SK-N-DZ (cell line): ENCODE measurements at regions not wholly inside any gene's neighbourhood (a gene's known extent, or its start where the extent isn't known, plus 50 kb on each side); places are given as distances from the start of the nearest gene placed in this dataset.
"Not testable (repeated sequence)": the region's sequence is repeated elsewhere in the genome, so short reads cannot be mapped to it uniquely, and the experiment has no call there.

Experiments used
- DNase-seq: peaks from one replicate; pipeline ENCODE4 v3.0.0-alpha.2; 2015; ENCODE audit warnings: low spot score

- DNase-seq = no peak
These were observed 197.8 kb downstream of the MEMO1 start for GRCh38 chr2:31813016-31813415.

- DNase-seq = no peak
These were observed 198.6 kb downstream of the MEMO1 start for GRCh38 chr2:31812051-31812798.

- DNase-seq = no peak
These were observed 199.3 kb downstream of the MEMO1 start for GRCh38 chr2:31811482-31811881.

GRCh38 chr2:31810200-31810917, 200.4 kb downstream of the MEMO1 start:
- no peak for DNase-seq

GRCh38 chr2:31805688-31806087, 205.1 kb downstream of the MEMO1 start:
- no peak for DNase-seq

- not testable (repeated sequence) for DNase-seq
These were observed 207.2 kb downstream of the MEMO1 start for GRCh38 chr2:31803481-31804153.

GRCh38 chr2:31802711-31803110, 208.1 kb downstream of the MEMO1 start:
- no peak for DNase-seq

GRCh38 chr2:31799282-31799681, 211.5 kb downstream of the MEMO1 start:
- not testable (repeated sequence) for DNase-seq

GRCh38 chr2:31788273-31788672, 207.5 kb upstream of the SRD5A2 start:
- DNase-seq = no peak

- no peak for DNase-seq
These were observed 205.1 kb upstream of the SRD5A2 start for GRCh38 chr2:31785876-31786275.

GRCh38 chr2:31784868-31785267, 204.1 kb upstream of the SRD5A2 start:
- no peak for DNase-seq

GRCh38 chr2:31783446-31784091, 202.8 kb upstream of the SRD5A2 start:
- DNase-seq = not testable (repeated sequence)

GRCh38 chr2:31778153-31778552, 197.4 kb upstream of the SRD5A2 start:
- no peak for DNase-seq

GRCh38 chr2:31770741-31771140, 190.0 kb upstream of the SRD5A2 start:
- DNase-seq = peak; percentile 67

GRCh38 chr2:31765078-31765945, 184.6 kb upstream of the SRD5A2 start:
- DNase-seq = no peak

- no peak for DNase-seq
These were observed 183.4 kb upstream of the SRD5A2 start for GRCh38 chr2:31764169-31764568.

GRCh38 chr2:31762085-31762484, 181.3 kb upstream of the SRD5A2 start:
- DNase-seq = no peak

- DNase-seq = not testable (repeated sequence)
These were observed 176.6 kb upstream of the SRD5A2 start for GRCh38 chr2:31757351-31757750.

- not testable (repeated sequence) for DNase-seq
These were observed 168.0 kb upstream of the SRD5A2 start for GRCh38 chr2:31748746-31749145.

GRCh38 chr2:31748041-31748440, 167.3 kb upstream of the SRD5A2 start:
- DNase-seq = no peak

- DNase-seq = no peak
These were observed 158.4 kb upstream of the SRD5A2 start for GRCh38 chr2:31739161-31739560.
